ENCODE measurements at regions not wholly inside any gene's neighbourhood (a gene's known extent, or its start where the extent isn't known, plus 50 kb on each side); places are given as distances from the start of the nearest gene placed in this dataset.

DNA sequence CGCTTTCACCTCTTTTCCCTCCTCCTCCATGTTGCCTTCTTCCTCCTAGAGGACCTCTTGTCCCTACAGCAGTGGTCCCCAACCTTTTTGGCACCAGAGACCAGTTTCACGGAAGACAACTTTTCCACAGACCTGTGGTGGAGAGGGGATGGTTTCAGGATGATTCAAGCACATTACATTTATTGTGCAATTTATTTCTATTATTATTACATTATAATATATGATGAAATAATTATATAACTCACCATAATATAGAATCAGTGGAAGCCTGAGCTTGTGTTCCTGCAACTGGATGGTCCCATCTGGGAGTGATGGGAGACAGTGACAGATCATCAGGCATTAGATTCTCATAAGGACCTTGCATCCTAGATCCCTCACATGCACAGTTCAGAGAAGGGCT is 152.2 kb upstream of the NCKAP5 start:
- CTCF ChIA-PET, result no interaction called here
- intact Hi-C loops (cut with micrococcal nuclease; ENCODE audit: unreplicated experiment), result no loop called here

DNA sequence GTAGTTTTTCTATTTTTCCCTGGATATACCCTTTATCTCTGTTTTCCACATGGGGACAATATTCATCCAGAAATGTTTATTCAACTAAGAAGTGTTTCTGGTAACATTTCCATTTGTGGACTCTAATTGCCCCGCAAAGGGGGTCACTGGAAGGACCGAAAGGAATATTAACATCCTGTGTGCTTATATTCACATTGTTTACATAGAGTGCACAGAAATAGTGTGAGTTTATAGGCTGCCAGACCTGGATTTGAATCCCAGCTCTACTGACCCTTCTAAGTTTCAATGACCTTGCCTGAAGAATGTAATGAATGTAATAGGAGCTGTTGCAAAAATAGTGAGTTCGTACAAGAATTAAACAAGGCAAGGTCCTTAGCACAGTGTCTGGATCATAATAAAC is 152.9 kb upstream of the NCKAP5 start:
- H3K4me1 Mint-ChIP-seq (ENCODE audit: low read depth, unreplicated experiment), result no peaks in the 10 kb centered on the region
- no peak overlapping the region for H3K27ac Mint-ChIP-seq (ENCODE audit: unreplicated experiment)
- TF ChIP-seq, protein P1, sequence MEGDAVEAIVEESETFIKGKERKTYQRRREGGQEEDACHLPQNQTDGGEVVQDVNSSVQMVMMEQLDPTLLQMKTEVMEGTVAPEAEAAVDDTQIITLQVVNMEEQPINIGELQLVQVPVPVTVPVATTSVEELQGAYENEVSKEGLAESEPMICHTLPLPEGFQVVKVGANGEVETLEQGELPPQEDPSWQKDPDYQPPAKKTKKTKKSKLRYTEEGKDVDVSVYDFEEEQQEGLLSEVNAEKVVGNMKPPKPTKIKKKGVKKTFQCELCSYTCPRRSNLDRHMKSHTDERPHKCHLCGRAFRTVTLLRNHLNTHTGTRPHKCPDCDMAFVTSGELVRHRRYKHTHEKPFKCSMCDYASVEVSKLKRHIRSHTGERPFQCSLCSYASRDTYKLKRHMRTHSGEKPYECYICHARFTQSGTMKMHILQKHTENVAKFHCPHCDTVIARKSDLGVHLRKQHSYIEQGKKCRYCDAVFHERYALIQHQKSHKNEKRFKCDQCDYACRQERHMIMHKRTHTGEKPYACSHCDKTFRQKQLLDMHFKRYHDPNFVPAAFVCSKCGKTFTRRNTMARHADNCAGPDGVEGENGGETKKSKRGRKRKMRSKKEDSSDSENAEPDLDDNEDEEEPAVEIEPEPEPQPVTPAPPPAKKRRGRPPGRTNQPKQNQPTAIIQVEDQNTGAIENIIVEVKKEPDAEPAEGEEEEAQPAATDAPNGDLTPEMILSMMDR (IDR thresholded peaks at IDR 0.05; ENCODE audit: unreplicated experiment), result no peak
- no peaks in the 10 kb centered on the region for H3K27me3 Mint-ChIP-seq (ENCODE audit: unreplicated experiment)
- no peaks in the 10 kb centered on the region for H3K36me3 Mint-ChIP-seq (ENCODE audit: insufficient read depth, unreplicated experiment)
- no peak for DNase-seq
- H3K4me3 Mint-ChIP-seq (ENCODE audit: low read depth, unreplicated experiment), result no peak overlapping the region
- intact Hi-C loops (cut with micrococcal nuclease; ENCODE audit: unreplicated experiment), result no loop called here
- CTCF ChIA-PET, result no interaction called here
- no TSS peak for BruUV-seq (replicated peaks)
- peaks cover 3% of the 10 kb centered on the region for H3K9me3 Mint-ChIP-seq (ENCODE audit: low read depth, unreplicated experiment)

More for the DNA sequence above, 152.2 kb upstream of the NCKAP5 start:
- no peak for DNase-seq
- Mint-ChIP-seq H3K4me1 (ENCODE audit: low read depth, unreplicated experiment) (no peaks in the 10 kb centered on the region), H3K36me3 (ENCODE audit: insufficient read depth, unreplicated experiment) (no peaks in the 10 kb centered on the region), H3K4me3 (ENCODE audit: low read depth, unreplicated experiment) (no peak overlapping the region), H3K27ac (ENCODE audit: unreplicated experiment) (no peak overlapping the region), H3K27me3 (ENCODE audit: unreplicated experiment) (no peaks in the 10 kb centered on the region), H3K9me3 (ENCODE audit: low read depth, unreplicated experiment) (peaks cover 3% of the 10 kb centered on the region)
- BruUV-seq (replicated peaks), result no TSS peak
- TF ChIP-seq, protein P1 (IDR thresholded peaks at IDR 0.05; ENCODE audit: unreplicated experiment), result no peak

DNA sequence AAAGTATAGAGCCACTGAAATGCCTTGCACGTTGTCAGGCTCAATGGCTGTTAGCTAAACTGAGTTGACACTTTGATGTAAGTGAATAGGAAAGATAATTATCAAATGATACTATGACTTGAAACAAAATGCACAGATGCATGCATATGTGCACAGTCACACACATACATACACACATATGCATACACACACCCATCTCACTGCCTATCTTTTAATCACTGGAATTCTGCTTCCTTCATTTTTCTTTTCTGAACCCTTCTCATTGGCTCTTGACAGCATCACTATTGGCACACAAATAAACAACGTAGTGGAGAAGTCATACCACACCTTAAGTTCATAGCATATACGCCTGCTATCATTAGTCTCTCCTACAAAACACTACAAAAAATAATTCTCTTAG is 154.9 kb upstream of the NCKAP5 start:
- CTCF ChIA-PET, result interaction anchor here (0.6 kb wide), 1 partner anchor 1425 kb away, joined by 3 read pairs; no protein-coding TSS in a partner anchor
- intact Hi-C loops (cut with micrococcal nuclease; ENCODE audit: unreplicated experiment), result no loop called here
- no peaks in the 10 kb centered on the region for H3K27me3 Mint-ChIP-seq (ENCODE audit: unreplicated experiment)
- no peaks in the 10 kb centered on the region for H3K9me3 Mint-ChIP-seq (ENCODE audit: low read depth, unreplicated experiment)
- H3K4me3 Mint-ChIP-seq (ENCODE audit: low read depth, unreplicated experiment), result no peak overlapping the region
- TF ChIP-seq, protein P1 (IDR thresholded peaks at IDR 0.05; ENCODE audit: unreplicated experiment), result no peak
- no peaks in the 10 kb centered on the region for H3K4me1 Mint-ChIP-seq (ENCODE audit: low read depth, unreplicated experiment)
- no peak overlapping the region for H3K27ac Mint-ChIP-seq (ENCODE audit: unreplicated experiment)
- no peaks in the 10 kb centered on the region for H3K36me3 Mint-ChIP-seq (ENCODE audit: insufficient read depth, unreplicated experiment)
- DNase-seq, result no peak
- no TSS peak for BruUV-seq (replicated peaks)

DNA sequence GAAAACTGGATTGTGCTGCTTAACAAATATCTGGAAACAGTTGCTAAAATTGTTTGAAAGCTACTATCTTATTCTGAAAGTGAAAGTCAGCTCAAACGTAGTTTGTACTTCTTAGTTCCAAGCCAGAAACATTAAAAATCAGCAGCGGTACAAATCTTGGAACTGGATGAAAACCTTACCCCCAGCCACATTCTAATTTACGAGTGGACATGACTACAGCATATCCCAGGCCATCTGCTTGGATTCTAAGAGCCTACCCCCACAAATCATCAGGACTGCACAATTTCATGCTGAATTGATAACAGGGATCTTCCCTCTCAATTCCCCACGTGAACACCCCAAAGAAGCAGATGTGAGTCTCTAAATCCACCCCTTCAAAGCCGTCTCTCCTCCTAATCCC is 158.7 kb upstream of the NCKAP5 start:
- no peaks in the 10 kb centered on the region for H3K36me3 Mint-ChIP-seq (ENCODE audit: insufficient read depth, unreplicated experiment)
- no peaks in the 10 kb centered on the region for H3K9me3 Mint-ChIP-seq (ENCODE audit: low read depth, unreplicated experiment)
- H3K4me1 Mint-ChIP-seq (ENCODE audit: low read depth, unreplicated experiment), result no peaks in the 10 kb centered on the region
- BruUV-seq (replicated peaks), result no TSS peak
- H3K27ac Mint-ChIP-seq (ENCODE audit: unreplicated experiment), result no peak overlapping the region
- DNase-seq, result no peak
- intact Hi-C loops (cut with micrococcal nuclease; ENCODE audit: unreplicated experiment), result no loop called here
- no peaks in the 10 kb centered on the region for H3K27me3 Mint-ChIP-seq (ENCODE audit: unreplicated experiment)
- CTCF ChIA-PET, result no interaction called here
- H3K4me3 Mint-ChIP-seq (ENCODE audit: low read depth, unreplicated experiment), result no peak overlapping the region
- TF ChIP-seq, protein P1 (IDR thresholded peaks at IDR 0.05; ENCODE audit: unreplicated experiment), result no peak

Data from Calu3 (cell line).